K562 (cell line): ENCODE measurements at regions not wholly inside any gene's neighbourhood (a gene's known extent, or its start where the extent isn't known, plus 50 kb on each side); places are given as distances from the start of the nearest gene placed in this dataset.
A peak's percentile ranks its signal among the peaks of the same experiment; 100 is the strongest.

Source experiments
- ATAC-seq: fragments of 200-7000 bp; cut with Tn5 transposase; 3 replicates; pipeline ENCODE4 v1.9.1; 2020; ENCODE audit warnings: moderate library complexity
- BruUV-seq: library from RNA; stranded (reverse); fragments of 400-500 nt; replicated peaks from 2 replicates; lab custom pipeline; 2021; lab: Mats Ljungman, UMichigan
- CTCF ChIA-PET: fragments of 300-600 bp; formaldehyde crosslinking; extraction: SDS; loops from one replicate; lab custom pipeline; 2021; ENCODE audit warnings: low intra/inter-chr PET ratio; lab: Yijun Ruan, JAX
- POLR2A ChIA-PET: fragments of 300-600, 350-650 bp; sonication (Branson Sonifier 250); formaldehyde crosslinking; extraction: SDS; loops from one replicate; lab custom pipeline; 2021; ENCODE audit warnings: antibody characterized with exemption, inconsistent platforms; lab: Yijun Ruan, JAX
- DNase-seq, 4 experiments: peaks; one replicate each; pipeline versions ENCODE4 v3.0.0 to v3.0.0-alpha.2; 2011 to 2018; ENCODE audit warnings: low spot score in 3 of 4, mixed read lengths in 3 of 4; ENCODE audit errors: extremely low read depth in 1 of 4
- FAIRE-seq: peaks from 2 replicates; lab custom pipeline; 2011; peaks lifted over from hg19 to GRCh38; lab: Jason Lieb, UNC
- H2AFZ ChIP-seq: 2 replicates; pipeline ENCODE4 v1.6.0; 2011; ENCODE audit warnings: low read depth, low read length, control low read depth, inconsistent platforms
- H3K27ac ChIP-seq: fragments of 200-600 bp; 3 replicates; pipeline ENCODE4 v1.8.0; 2011; ENCODE audit warnings: low read depth, mild to moderate bottlenecking, control low read depth, inconsistent platforms, low read length, moderate library complexity, mixed read lengths; ENCODE audit errors: extremely low read depth
- H3K27me3 ChIP-seq, 2 experiments: fragments of 300-600 bp in 1 of 2; 2 replicates in 1 of 2; 3 replicates in 1 of 2; pipeline versions ENCODE4 v1.6.0 to v1.8.0; 2011; ENCODE audit warnings: inconsistent platforms in 2 of 2, low read length in 2 of 2, mild to moderate bottlenecking in 1 of 2, mixed read lengths in 1 of 2, moderate library complexity in 1 of 2; ENCODE audit not compliant: control insufficient read depth in 2 of 2, insufficient read depth in 2 of 2
- H3K36me3 ChIP-seq: fragments of 300-600 bp; 3 replicates; pipeline ENCODE4 v1.8.0; 2011; ENCODE audit warnings: mild to moderate bottlenecking, low read length, inconsistent platforms; ENCODE audit not compliant: control insufficient read depth, insufficient read depth
- H3K4me1 ChIP-seq, 2 experiments: fragments of 200-600 bp in 1 of 2; replicated peaks in 1 of 2; 2 replicates in 1 of 2; 3 replicates in 1 of 2; pipeline versions ENCODE4 v1.5.1 to v1.8.0; 2011; ENCODE audit warnings: inconsistent platforms in 2 of 2, low read length in 2 of 2, mild to moderate bottlenecking in 1 of 2, mixed read lengths in 1 of 2, moderate library complexity in 1 of 2; ENCODE audit not compliant: control insufficient read depth in 2 of 2, insufficient read depth in 2 of 2
- H3K4me2 ChIP-seq: 2 replicates; pipeline ENCODE4 v1.6.1; 2011; ENCODE audit warnings: low read length, control low read depth, inconsistent platforms, mixed read lengths; ENCODE audit not compliant: insufficient read depth
- H3K4me3 ChIP-seq: fragments of 200-600 bp; sonication (generic), shearing (Covaris generic); 2 replicates; pipeline ENCODE4 v1.5.1; 2016; ENCODE audit warnings: control low read depth, inconsistent platforms
- H3K79me2 ChIP-seq: fragments of 200-600 bp; 3 replicates; pipeline ENCODE4 v1.8.0; 2011; ENCODE audit warnings: low read length, inconsistent platforms; ENCODE audit not compliant: control insufficient read depth, insufficient read depth
- H3K9ac ChIP-seq, 2 experiments: 2 replicates each; pipeline versions ENCODE4 v1.6.0 to v1.6.1; 2011; ENCODE audit warnings: low read depth in 2 of 2, low read length in 2 of 2, control low read depth in 1 of 2, inconsistent platforms in 1 of 2, mild to moderate bottlenecking in 1 of 2, mixed read lengths in 1 of 2; ENCODE audit not compliant: insufficient read depth in 1 of 2
- H3K9me1 ChIP-seq: one replicate; pipeline ENCODE4 v1.6.0; 2011; ENCODE audit warnings: inconsistent platforms, mild to moderate bottlenecking, low read length, moderate library complexity; ENCODE audit not compliant: control insufficient read depth, insufficient read depth
- H3K9me3 ChIP-seq: replicated peaks from 2 replicates; pipeline ENCODE4 v1.5.1; 2011; ENCODE audit warnings: low read depth, low read length, inconsistent platforms; ENCODE audit not compliant: control insufficient read depth, insufficient read depth
- H4K20me1 ChIP-seq: replicated peaks from 2 replicates; pipeline ENCODE4 v1.6.1; 2011; ENCODE audit warnings: low read length, inconsistent platforms, mixed read lengths; ENCODE audit not compliant: control insufficient read depth, insufficient read depth
- KAT2B ChIP-seq: IDR thresholded peaks from one replicate; pipeline ENCODE4 v1.6.1; 2012; ENCODE audit warnings: low read depth, mild to moderate bottlenecking, control low read depth, inconsistent platforms, low read length, moderate library complexity
- MLLT1 ChIP-seq, 2 experiments: fragments of 450-650 bp; IDR thresholded peaks; 2 replicates each; pipeline ENCODE4 v1.6.1; 2016
- REST ChIP-seq, 2 experiments: fragments of 450-650 bp; formaldehyde crosslinking in 1 of 2; IDR thresholded peaks; 2 replicates each; pipeline versions ENCODE4 v1.4.0 to v1.6.1; 2014 to 2020; ENCODE audit warnings: mild to moderate bottlenecking in 2 of 2, borderline replicate concordance in 1 of 2, low read depth in 1 of 2
- SMARCE1 ChIP-seq: fragments of 450-650 bp; IDR thresholded peaks from 2 replicates; pipeline ENCODE4 v1.7.1; 2016; ENCODE audit warnings: mild to moderate bottlenecking
- SPI1 ChIP-seq: IDR thresholded peaks from 2 replicates; pipeline ENCODE4 v1.6.1; 2011; ENCODE audit warnings: low read depth, low read length, control low read depth, borderline replicate concordance
- TRIM25 ChIP-seq: fragments of 450-650 bp; IDR thresholded peaks from 2 replicates; pipeline ENCODE4 v1.7.0; 2016; ENCODE audit warnings: borderline replicate concordance
- WGBS: fragments of 100-300 bp; shearing (Covaris generic); methylation state at CpG from one replicate; pipeline ENCODE4 v1.1.6; 2016; ENCODE audit warnings: low coverage, mixed read lengths; ENCODE audit not compliant: insufficient coverage; ENCODE audit errors: missing lambda C conversion rate; 5-methylcytosine and 5-hydroxymethylcytosine counted together
- in situ Hi-C: fragments of 300-500 bp; cut with MboI; formaldehyde crosslinking; loops from 4 replicates; pipeline ENCODE4 v1.15.0; 2018; ENCODE audit warnings: inconsistent platforms, mixed read lengths
- intact Hi-C: fragments of 100-400 bp; cut with micrococcal nuclease; formaldehyde crosslinking; loops from 2 replicates; pipeline ENCODE4 v1.14.2; 2022

GRCh38 chr4:108227923-108228322, 59.2 kb upstream of the LEF1 start:
- no peak overlapping the region for H3K4me2 ChIP-seq
- H3K9me1 ChIP-seq: no peaks in the 10 kb centered on the region
- CTCF ChIA-PET: no interaction called here
- no peaks in the 10 kb centered on the region for H3K27me3 ChIP-seq
- no TSS peak for BruUV-seq
- H3K36me3 ChIP-seq: no peaks in the 10 kb centered on the region
- POLR2A ChIA-PET: no interaction called here
- 25% methylated on average over 4 of the region's 4 CpGs for WGBS
- H3K27ac ChIP-seq: no peak overlapping the region
- H3K9ac ChIP-seq: no peak overlapping the region
- ATAC-seq (no peak), FAIRE-seq (no peak), DNase-seq (no peak)
- 0 out of 2 replicates have a peak overlapping the region, but pooled peaks have one; percentile 46 for H2AFZ ChIP-seq
- H3K79me2 ChIP-seq: no peaks in the 10 kb centered on the region
- intact Hi-C loops: no loop called here
- H4K20me1 ChIP-seq: no peaks in the 10 kb centered on the region
- peaks cover 0 to 12% of the 10 kb centered on the region in 2 experiments; a peak in 3 of 5 replicates for H3K4me1 ChIP-seq
- H3K9me3 ChIP-seq: no peaks in the 10 kb centered on the region
- H3K4me3 ChIP-seq: no peak overlapping the region
- in situ Hi-C loops: no loop called here
- TF ChIP-seq TRIM25 (no peak), REST (IDR thresholded peaks at IDR 0.05; ENCODE audit: borderline replicate concordance) (no peak), REST (CRISPR knock-in tag; IDR thresholded peaks at IDR 0.05; ENCODE audit: low read depth) (no peak), SPI1 (0 out of 2 replicates have a peak, but pooled peaks have one; percentile 32), KAT2B (no peak), MLLT1 (IDR thresholded peaks at IDR 0.05) (no peak), SMARCE1 (no peak)
